Germinal center (tissue), 1 donor: ENCODE measurements at regions not wholly inside any gene's neighbourhood (a gene's known extent, or its start where the extent isn't known, plus 50 kb on each side); places are given as distances from the start of the nearest gene placed in this dataset.

Source experiments
- DNase-seq: peaks from one replicate; pipeline ENCODE4 v3.0.0; 2012; ENCODE audit warnings: mixed read lengths, low spot score

DNA sequence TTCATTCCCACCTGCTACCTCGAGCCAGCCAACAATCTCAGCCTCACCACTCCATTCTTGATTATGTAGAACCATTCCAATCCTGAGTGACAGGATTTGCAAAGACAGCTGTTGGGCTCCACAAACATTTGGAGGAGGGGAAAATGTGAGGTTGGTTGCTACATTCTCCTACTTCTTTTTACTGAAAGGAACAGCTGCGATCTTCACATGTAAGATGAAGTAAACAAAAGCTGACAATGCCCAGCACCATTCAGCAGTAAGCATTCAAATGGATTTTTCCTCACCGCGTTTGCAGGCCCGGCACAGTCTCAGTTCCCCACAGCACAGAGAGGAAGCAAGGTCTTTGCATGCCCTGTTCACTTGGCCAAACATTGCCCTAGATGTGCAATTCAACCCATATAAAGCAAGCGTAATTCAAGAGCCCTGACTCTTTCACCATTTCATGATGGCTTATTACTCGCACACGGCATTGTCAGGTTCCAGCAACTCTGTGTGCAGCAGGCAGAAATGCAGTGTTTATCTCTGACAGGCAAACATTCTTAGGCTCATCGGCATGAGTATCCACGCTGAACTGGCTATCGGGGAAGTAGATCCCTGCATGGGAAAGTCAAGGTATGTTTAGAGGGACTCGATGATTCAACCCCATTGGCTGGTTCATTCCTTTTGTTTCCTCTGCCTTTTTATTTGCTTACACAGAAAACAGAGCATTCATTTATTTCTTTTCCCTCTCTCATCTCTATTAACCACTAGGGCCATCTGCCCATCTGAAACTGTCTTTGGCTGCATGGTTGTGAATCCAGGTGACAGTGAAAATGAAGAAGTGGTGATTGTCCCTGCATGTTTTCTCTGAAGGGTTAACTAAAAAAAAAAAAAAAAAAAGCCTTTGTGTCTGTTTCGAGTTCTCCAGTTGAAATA is 236.1 kb upstream of the PLEKHG7 start:
- peak; percentile 54 for DNase-seq

DNA sequence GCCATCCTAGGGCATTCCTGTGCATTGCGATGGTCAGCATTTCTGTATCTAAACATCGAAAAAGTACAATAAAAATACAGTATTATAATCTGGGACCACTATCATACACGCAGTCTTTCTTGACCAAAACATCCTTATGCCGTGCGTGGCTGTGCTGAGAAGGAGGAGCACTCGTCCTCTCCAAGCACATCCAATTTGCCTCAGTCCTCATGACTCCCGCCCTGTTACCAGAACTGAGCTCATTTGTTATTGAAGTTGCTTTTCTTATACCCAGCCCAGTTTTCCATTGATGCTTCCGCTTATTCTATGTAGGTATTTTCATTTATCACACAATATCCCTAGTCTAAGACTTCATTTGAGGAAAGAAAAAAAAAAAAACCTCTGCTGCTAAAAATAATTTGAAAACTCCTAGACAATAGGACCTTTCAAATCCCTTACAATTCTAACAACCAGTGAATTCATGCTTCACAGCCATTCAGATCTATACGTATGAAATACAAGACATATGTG is 236.9 kb upstream of the PLEKHG7 start:
- DNase-seq, result no peak

- no peak for DNase-seq
Observed at GRCh38 chr12:92464911-92465310, 237.9 kb upstream of the PLEKHG7 start.

GRCh38 chr12:92463171-92463570 is 239.6 kb upstream of the PLEKHG7 start:
- no peak for DNase-seq

DNA sequence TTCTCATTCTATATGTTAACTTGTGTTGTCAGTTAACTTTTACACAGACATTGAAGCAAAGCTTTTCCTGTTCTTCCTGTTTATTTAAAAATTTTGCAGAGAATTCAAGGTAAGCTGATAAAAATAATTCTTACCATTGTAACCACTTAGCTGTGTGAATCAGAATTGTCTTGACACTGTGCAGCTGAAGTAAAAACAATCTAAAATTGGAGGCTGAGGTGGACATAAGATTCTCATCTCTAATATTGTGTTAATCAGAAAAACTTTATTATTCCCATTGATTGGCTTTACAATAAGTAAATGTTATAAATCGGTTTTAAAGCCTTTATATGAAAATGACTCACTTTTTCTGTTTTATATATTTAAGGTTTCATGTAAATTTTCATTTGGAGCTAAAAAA is 240.3 kb upstream of the PLEKHG7 start:
- no peak for DNase-seq

DNA sequence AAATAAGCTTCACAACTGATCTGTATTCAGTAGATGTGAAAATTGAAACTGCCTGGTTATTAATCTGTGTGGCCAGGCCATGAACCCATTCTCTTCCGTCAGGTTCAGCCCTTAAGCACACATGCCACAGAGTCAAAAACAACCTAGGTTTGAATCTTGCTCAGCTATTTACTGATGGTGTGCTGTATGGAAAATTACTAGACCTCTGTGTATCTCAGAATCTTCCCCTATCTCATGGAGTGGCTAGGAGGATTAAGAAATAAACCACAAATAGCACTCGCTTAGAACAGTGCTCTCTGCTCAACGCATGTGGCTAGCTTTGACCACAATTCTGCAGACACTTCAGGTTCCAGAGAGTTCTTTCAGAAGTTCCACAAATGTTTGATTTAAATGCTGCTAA is 240.7 kb upstream of the PLEKHG7 start:
- no peak for DNase-seq

GRCh38 chr12:92459850-92460249 is 242.9 kb upstream of the PLEKHG7 start:
- no peak for DNase-seq

DNA sequence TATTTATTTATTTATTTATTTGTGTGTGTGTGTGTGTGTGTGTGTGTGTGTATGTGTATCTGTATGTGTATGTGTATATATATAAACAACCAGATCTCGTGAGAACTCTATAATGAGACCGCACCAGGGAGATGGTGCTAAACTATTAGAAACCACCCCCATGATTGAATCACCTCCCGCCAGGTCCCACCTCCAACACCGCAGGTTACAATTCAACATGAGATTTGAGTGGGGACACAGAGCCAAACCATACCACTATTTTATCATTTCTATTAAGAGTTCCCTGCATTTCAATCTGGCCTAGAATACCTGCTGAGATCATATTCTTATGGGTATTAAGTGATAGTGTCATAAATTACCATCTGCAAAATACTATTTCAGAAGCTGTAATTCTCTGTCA is 243.8 kb upstream of the PLEKHG7 start:
- DNase-seq, result no peak

- DNase-seq, result no peak
Observed at GRCh38 chr12:92457458-92458180, 245.2 kb upstream of the PLEKHG7 start.

DNA sequence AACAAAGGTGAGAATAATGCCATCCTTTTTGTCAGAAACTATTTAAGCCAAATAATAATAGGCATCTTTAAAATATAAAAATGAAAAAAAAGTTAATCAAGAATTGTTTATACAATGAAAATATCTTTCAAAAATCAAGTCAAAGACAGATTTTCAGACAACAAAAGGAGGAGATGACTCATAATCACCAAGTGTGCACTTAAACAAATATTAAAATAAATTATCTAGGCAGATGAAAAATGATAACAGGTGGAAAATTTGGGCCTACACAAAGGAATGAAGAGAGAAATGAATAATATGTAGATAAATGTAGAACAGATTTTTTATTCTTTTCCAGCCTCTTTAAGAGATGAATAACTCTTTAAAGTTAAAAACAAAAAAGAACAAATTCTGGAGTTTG is 250.0 kb upstream of the PLEKHG7 start:
- no peak for DNase-seq

DNA sequence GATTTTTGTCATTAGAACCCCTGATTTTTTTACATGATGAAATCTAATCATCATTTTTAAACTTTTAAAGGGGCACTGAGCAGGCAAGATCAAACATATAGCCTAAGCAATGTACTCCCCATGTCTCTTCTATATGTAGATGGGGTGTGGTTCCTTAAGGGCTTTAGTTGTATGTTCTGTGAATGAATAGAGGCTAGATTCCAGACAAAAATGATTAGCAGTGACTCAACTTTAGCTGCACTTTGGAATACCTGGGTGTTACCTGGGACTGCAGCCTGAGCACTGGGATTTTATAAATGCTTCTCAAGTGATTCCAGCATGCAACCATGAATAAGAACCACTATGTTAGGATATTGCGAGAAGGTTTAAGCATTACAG is 256.7 kb upstream of the PLEKHG7 start:
- no peak for DNase-seq

DNA sequence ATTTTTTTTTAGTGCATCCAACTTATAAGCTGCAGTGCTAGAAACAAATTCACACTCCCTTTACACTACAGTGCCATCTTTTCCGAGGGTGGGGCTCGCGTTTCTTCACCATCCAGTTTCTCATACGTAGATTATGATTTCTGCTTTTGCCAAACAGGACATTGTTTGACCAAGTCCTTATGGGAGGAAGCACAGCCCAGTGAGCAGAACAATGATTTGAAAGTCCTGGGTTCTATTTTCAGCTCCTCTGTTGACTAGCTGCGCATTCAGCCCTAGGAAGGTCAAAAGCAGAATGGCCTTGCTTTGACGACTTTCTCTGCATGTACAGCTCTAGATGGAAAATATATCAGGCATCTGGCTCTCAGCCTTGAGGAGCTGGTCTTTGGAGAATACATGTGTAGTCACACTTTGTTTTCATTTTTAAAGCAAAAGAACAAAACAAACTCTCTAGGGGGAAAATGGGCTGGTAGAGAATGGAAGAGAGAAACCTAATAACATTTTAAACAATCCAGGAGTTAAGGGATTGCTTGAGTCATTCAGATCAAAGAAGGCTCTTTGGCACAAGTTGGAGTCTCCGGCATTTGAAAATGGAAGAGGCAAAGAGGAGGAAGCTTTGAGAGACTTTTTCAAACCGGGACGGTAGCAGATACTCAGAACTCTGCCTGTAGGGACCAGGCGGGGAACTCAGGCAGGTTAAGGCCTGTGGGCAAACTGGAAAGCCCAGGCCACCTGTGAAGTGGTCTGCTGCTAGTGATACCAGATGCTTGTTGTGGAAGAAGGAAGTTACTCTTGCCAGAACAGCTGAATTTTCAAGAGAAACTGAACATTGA is 257.3 kb upstream of the PLEKHG7 start:
- peak; percentile 60 for DNase-seq

GRCh38 chr12:92444763-92445162 is 258.0 kb upstream of the PLEKHG7 start:
- DNase-seq, result peak; percentile 59

DNA sequence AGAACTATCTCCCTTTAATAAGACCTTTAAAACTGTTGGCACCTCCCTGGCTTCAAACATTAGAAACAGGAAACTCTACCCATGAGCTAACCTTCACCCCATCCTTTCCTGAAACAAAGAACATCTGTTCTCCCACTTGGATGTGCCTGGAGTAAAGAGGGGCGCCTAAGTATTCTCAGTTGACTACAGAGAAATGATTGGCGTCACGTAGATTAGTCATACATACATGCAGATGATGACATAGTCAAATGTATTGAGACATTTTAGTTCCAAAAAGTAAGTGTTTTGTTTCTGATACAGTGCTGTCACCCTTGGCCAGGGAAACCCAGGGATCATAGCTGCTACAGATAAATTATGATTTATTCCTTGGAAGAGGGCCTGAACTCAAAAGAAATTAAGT is 260.0 kb upstream of the PLEKHG7 start:
- DNase-seq, result no peak

- no peak for DNase-seq
Observed at GRCh38 chr12:92440072-92440471, 262.7 kb upstream of the PLEKHG7 start.

- DNase-seq, result no peak
Observed at GRCh38 chr12:92439420-92439805, 263.4 kb upstream of the PLEKHG7 start.

DNA sequence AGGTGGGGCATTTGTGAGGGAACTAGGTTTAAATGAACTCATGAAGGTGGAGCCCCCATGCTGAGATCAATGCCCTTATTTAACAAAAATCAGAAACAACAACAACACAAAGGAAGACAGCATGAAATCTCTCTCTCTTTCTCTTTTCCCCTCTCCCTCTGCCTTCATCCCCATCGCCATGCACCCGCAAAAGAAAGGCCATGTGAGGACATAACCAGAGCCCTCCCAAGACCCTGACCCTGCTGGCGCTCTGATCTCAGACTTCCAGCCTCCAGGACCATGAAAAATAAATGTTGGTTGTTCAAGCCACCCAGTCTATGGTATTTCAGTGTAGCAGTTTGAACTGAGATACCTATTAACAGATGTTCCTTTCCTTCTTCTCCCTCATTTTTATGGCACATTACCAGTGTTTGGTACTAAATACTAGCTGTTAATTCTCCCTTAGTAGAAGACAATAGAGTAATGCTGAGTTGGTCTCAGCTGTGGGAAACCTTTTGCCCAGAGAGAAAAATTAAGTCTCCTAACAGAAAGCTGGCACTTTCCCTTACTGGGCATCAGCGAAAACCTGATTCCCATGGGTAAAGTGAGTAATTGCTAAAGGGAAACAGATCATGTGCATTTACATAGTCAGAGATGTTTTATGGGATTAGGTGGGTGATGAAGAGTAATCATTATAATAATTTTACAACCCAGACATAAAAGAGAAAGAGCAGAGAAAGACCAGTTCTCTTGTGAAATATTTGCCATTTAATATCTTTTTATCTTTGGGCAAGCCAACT is 264.0 kb upstream of the PLEKHG7 start:
- no peak for DNase-seq

- peak; percentile 20 for DNase-seq
Observed at GRCh38 chr12:92437452-92437851, 265.3 kb upstream of the PLEKHG7 start.

DNA sequence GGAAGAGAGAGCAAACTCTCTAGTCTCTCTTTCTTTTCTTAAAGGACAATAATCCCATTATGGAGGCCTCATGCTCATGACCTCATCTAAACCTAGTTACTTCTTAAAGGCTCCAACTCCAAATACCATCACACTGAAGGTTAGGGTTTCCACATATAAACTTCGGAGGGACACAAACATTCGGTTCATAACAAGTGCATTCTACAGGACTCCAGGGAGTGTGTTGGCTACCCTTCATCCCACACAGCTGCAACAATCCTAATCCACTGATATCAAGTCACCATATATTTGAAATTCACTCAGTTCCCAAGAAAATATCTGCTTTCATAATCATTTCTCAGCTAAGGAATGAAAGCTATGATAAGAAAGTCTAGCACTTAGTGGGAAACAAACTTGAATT is 265.9 kb upstream of the PLEKHG7 start:
- no peak for DNase-seq

DNA sequence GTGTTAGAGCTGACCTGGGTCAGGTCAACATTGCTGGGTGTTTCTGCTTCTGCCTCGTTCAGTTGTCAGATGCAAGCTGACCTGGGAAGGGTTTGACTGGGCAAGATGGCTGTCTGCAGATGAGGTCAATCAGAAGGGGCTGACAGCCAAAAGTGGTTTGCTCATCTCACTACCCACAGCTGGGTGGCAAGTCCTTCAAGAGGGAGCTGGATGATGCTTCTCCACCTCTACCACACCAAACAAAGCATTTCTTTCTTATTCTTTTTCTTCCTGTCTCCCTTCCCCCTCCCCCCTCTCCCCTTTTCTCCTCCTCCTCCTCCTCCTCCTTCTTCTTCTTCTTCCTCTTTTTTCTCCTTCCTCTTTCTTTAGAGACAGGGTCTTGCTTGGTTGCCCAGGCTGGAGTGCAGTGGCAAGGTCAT is 268.2 kb upstream of the PLEKHG7 start:
- peak; percentile 10 for DNase-seq

DNA sequence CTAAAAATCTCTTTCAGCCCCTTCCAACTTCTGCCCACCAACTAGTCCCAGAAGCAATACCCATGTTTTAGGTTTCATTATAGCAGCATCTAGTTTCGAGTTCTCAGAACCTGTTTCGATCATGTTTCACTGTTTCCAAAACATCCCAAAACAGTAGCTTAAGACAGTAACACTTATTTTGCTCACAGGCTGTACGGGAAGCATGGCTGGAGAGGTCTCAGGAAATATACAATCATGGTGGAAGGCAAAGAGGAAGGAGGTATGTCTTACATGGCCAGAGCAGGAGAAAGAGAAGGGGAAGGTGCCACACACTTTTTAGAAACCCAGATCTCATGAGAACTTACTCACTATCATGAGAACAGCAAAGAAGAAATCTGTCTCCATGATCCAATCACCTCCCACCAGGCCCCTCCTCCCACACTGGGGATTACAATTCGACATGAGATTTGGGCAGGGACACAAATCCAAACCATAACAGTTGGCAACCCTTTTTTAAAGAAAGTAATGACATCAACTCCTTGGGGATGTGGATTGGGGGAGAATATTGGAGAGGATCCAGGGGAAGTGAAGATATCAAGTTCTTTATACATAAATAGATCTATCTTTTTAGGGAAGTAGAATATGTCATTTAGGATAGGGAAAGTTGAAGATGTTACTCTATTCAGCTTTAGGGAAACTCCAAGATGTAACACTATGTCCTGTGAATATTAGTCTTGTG is 269.9 kb upstream of the PLEKHG7 start:
- DNase-seq, result no peak
